ENCODE measurements at regions not wholly inside any gene's neighbourhood (a gene's known extent, or its start where the extent isn't known, plus 50 kb on each side); places are given as distances from the start of the nearest gene placed in this dataset.
"Not testable (repeated sequence)": the region's sequence is repeated elsewhere in the genome, so short reads cannot be mapped to it uniquely, and the experiment has no call there.

DNA sequence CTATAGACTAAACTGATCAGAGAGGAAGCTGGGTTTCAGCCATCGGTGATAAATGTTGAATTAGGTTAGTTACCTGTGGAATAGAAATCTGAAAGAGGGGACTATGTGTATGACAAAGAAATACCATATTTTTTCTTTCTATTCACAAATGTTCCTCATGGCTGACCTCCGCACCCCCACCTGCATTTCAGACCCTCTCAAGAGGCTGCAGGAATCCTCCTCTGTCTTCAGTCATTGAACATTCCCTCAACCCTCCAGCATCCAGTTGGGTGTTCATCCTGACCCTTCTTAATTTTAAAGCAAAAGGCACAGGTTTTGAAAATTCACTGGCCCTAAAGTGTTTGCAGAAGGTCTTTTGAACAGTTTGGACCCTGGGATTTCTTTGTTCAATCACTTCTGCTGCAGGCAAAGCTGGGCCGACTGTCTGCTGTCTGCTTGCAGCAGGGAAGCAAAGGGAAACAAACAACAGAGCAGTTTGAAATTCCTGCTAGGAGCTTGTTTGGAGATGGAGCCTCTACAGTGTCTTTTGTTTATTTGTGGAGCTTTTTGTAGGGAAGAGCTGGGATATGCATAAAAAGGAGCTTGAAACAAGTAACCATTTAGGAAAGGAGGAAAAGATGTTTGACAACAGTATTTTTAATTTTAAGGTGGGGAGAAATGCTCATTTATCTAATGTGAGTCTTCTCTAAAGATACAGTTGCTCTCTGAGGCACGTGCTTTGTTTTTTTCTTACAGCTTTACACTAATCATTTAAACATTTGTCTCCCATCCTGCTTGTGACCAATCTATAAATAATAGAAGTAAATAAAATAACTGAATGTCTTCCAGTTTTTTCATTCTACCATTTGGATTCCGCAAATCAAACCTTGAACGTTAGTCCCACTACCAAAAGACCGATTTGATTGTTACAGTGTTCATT lies 213.3 kb upstream of the MMADHC start:
- DNase-seq (ENCODE audit: low read depth) = no peak

DNA sequence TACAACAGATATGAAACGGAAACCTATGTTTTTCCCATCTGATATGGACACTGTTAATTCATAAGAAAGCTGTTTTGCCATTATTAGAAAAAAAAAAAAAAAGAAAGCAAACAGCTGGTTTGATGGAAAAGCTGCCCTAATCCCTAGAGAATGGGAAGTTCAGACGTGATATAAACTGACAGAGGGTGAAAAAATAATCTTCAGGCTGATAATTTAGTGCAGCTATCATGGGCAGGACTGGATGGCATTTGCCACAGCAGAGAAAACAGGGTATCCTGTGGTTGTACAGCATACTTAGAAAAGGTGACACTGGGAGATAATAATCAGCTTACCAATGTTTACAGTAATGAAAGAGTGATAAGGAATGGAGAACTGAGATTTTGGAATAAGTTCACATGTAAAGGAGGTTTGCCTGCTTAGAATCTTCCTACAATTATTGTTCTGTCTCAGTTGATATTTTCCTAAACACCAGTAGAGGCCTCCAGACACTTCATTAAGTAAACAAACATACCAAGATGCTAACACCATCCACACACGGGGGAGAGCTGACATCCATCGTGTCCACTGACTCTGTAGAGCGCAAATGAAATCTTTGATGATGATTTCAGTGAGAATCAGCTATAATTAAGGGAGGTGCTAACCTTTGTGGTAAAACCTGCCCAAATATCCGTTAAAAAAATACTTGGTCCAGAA lies 211.6 kb upstream of the MMADHC start:
- peak; percentile 56 for DNase-seq (ENCODE audit: low read depth)

- DNase-seq (ENCODE audit: low read depth) = no peak
These were observed 209.5 kb upstream of the MMADHC start for GRCh38 chr2:149797030-149797429.

DNA sequence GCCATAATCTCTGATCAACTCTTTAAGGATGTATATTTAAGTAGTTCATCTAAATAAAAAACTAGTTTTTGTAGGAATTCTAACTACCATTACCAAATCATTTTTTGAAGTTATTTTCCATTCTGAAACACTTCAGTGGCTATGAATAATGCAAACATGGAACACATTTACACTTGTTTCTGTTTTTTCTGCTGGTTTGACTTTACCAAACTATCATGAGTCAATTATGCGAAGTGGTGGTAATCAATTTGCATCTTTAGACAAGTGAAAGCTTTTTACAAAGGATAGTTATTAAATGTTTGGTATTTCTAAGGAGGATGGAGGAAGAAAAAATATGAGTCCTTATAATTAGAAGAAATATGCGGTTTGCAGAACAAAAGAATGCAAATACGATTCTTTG lies 202.0 kb upstream of the MMADHC start:
- no peak for DNase-seq (ENCODE audit: low read depth)

- no peak for DNase-seq (ENCODE audit: low read depth)
These were observed 199.6 kb upstream of the MMADHC start for GRCh38 chr2:149787206-149787605.

DNA sequence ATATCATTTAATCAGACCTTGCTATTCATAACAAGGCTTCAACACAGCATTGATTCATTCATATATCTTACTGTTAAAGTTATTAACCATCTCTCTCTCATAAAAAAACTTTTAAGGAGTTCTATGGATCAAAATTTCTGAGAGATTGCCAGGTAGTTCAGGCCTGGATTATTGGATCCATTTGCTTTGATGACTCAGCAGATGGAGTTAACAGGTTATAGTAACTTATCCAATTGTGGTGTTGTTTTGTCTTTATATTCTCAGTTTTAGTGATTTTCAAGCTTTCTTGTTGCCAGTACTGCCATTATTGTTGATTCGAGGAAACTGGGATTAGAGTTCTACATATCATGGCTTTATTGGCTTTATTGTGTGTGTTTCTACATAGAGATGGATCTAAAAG lies 195.7 kb upstream of the MMADHC start:
- no peak for DNase-seq (ENCODE audit: low read depth)

GRCh38 chr2:149782572-149782971 lies 195.0 kb upstream of the MMADHC start:
- no peak for DNase-seq (ENCODE audit: low read depth)

DNA sequence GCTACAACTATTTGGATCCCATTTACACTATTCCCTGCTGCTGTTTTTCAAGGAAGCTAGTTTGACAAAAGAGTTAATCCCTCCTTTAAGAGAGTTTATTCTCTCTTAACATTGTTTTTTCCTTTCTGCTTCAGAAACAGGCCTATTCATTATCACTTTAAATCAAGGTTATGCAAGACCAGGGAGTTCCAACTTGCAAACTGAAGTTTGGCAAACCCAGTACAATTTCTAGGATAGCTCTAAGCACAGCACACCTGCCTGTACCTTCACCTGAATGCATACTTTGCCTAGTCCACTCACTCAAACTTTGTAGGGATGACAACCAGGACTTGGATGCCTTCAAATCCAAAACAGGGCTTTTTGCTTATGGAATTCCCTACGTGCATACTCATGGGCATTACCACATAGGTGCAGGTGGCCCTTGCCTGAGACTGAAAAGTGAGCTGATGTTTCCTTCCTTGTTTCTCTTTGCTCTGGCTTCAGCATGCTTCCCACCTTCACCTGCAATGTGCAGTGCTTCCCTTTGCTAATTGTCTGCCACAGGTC lies 193.8 kb upstream of the MMADHC start:
- no peak for DNase-seq (ENCODE audit: low read depth)

DNA sequence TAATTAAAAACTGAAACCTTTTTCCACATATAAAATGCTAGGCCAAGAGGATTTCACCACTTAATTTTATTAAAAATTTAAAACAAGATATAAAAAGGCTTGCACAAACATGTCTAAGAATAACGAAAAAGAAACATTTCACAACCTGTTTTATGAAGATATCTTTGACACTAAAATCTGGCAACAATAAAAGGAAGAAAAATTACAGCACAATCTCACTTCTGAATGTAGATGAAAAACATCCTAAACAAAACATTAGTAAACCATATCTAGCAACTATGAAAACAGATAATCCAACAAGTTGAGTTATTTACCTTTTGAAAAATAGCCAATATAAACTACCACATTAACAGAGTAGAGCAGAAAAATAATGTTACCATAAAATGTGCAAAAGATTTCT lies 185.4 kb upstream of the MMADHC start:
- DNase-seq (ENCODE audit: low read depth) = no peak

DNA sequence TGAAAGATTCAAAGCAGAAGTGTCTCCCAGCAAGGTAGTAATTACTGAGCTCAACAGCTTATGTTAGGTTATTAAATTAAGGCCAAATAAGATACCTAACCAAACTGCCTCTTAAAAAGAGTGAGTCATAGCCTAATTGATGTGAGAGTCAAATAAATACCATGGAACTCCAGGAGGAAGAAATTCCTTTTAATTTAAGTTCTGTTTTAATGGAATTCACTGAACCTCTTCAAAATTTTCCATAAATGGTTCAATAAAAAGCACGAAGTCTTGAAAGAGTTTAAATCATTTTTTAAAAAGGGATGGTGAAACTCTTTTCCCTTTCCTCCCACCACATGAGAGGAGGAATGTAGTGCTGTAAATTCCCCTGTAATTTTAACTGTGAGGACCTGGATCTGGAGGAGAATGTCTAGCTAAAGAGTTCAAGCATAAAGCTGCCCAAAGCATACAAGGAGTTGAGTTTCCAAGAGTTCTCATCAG lies 180.8 kb upstream of the MMADHC start:
- DNase-seq (ENCODE audit: low read depth) = peak; percentile 12

DNA sequence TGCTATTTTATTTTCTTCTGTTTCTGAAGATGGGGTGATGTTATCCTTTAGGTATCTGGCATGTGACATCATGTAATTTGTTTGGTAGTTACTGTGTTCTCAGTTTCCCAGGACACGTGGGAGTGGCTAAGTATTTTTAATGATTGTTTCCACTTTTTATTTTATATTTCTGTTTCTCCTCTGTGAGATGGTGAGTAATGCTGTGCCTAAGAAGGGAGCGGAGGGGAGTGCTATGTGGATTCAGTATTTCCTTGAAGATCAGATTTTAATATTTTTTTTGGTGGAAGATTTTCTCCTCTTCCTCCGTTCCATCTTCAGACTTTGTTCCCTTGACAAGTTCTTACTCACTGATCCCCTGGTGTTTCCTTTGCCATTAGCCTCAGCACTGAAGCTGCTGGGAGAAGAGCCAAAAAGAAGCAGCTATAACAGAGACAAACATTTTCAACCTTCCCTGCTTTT lies 180.0 kb upstream of the MMADHC start:
- DNase-seq (ENCODE audit: low read depth) = peak; percentile 56

DNA sequence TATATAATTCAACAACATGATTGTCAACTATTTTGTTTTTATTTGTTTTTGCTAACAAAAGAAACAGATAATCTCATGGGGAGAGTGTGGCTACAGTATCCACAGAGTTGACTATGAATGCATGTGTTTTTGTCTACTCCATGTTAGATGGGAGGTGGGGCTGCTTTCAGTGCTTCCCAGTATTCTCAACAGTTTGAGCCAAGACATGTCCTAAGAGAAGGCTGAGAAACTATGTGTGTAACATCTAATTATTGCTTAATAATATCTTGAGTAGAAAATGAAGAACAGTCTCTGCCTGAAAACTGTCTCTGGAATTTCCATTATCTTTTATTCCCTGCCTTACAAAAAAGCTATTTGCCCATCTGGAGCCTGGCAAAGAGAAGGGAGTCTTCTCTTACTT lies 178.8 kb upstream of the MMADHC start:
- peak; percentile 43 for DNase-seq (ENCODE audit: low read depth)

GRCh38 chr2:149765636-149766035 lies 178.1 kb upstream of the MMADHC start:
- no peak for DNase-seq (ENCODE audit: low read depth)

- no peak for DNase-seq (ENCODE audit: low read depth)
These were observed 177.4 kb upstream of the MMADHC start for GRCh38 chr2:149765003-149765402.

- DNase-seq (ENCODE audit: low read depth) = no peak
These were observed 175.8 kb upstream of the MMADHC start for GRCh38 chr2:149763358-149763757.

DNA sequence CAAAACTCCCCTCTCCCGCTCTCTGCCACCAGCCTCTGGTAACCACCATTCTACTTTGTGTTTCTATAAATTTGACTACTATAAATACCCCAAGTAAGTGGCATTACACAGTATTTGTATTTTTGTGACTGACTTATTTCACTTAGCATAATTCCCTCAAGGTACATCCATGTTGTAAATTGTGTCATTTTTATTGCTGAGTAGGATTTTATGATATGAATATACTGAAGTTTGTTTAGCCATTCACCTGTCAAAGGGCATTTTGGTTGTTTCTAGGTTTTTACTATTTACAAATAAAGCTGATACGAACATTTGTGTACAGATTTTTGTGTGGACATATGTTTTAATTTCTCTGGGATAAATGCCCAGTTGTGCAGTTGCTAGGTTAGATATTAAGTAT lies 174.0 kb upstream of the MMADHC start:
- no peak for DNase-seq (ENCODE audit: low read depth)

DNA sequence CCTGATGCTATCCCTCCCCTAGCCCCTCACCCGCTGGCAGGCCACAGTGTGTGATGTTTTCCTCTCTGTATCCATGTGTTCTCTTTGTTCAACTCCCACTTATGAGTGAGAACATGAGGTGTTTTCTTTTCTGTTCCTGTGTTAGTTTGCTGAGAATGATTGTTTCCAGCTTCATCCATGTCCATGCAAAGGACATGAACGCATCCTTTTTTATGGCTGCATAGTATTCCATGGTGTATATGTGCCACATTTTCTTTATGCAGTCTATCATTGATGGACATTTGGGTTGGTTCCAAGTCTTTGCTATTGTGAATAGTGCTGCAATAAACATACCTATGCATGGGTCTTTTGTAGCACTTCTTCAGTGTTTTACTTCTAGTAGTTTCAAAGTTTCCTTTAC lies 171.8 kb upstream of the MMADHC start:
- not testable (repeated sequence) for DNase-seq (ENCODE audit: low read depth)

DNA sequence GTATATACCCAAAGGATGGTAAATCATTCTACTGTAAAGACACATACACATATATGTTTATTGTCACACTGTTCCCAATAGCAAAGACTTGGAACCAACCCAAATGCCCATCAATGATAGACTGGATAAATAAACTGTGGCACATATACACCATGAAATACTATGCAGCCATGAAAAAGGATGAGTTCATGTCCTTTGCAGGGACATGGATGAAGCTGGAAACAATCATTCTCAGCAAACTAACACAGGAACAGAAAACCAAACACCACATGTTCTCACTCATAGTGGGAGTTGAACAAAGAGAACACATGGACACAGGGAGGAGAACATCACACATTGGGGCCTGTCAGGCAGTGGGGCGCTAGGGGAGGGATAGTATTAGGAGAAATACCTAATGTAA lies 167.1 kb upstream of the MMADHC start:
- not testable (repeated sequence) for DNase-seq (ENCODE audit: low read depth)

GRCh38 chr2:149747456-149747855 lies 159.9 kb upstream of the MMADHC start:
- no peak for DNase-seq (ENCODE audit: low read depth)

- no peak for DNase-seq (ENCODE audit: low read depth)
These were observed 158.0 kb upstream of the MMADHC start for GRCh38 chr2:149745396-149746230.

DNA sequence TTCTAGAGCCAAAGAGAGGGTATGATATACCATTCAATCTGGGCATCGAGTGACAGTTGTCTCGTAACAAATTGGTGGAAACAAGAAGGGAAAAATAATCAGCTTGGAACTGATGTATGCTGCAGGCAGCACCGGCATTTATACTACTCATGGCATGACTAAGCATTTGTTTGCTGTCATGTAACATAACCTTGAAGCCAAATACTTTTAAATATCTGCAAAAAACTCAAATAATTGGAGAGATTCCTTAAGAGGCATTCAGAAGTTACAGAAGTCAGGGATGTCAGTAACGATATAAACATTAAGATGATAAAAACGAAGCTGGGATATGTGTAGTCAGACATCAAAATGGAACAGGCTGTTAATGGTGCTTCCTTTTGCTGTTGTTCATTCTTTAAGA lies 157.3 kb upstream of the MMADHC start:
- DNase-seq (ENCODE audit: low read depth) = peak; percentile 64

All from amniotic epithelial cell (primary cell).